HepG2 (cell line): ENCODE measurements at regions not wholly inside any gene's neighbourhood (a gene's known extent, or its start where the extent isn't known, plus 50 kb on each side); places are given as distances from the start of the nearest gene placed in this dataset.

Experiments used
- ATAC-seq: fragments of 200-7000 bp; cut with Tn5 transposase; 3 replicates; pipeline ENCODE4 v1.9.1; 2020; ENCODE audit warnings: mild to moderate bottlenecking, moderate library complexity
- BruUV-seq: library from RNA; stranded (reverse); fragments of 400-500 nt; replicated peaks from 2 replicates; lab custom pipeline; 2021; lab: Mats Ljungman, UMichigan
- CTCF ChIA-PET: fragments of 300-600 bp; formaldehyde crosslinking; extraction: SDS; loops from one replicate; lab custom pipeline; 2021; ENCODE audit warnings: low total read pairs, inconsistent platforms, low intra/inter-chr PET ratio; lab: Yijun Ruan, JAX
- POLR2A ChIA-PET: fragments of 350-600 bp; sonication (Branson Sonifier 250); formaldehyde crosslinking; loops from one replicate; lab custom pipeline; 2020; ENCODE audit warnings: antibody characterized with exemption, inconsistent platforms; lab: Yijun Ruan, JAX
- DNase-seq: peaks from one replicate; pipeline ENCODE4 v3.0.0-alpha.2; 2015; ENCODE audit warnings: low spot score
- FAIRE-seq: peaks from 3 replicates; lab custom pipeline; 2011; peaks lifted over from hg19 to GRCh38; lab: Jason Lieb, UNC
- H2AFZ ChIP-seq: one replicate; pipeline ENCODE4 v1.6.1; 2011; ENCODE audit warnings: low read length, inconsistent platforms
- H3K27ac ChIP-seq: fragments of 300-600 bp; 3 replicates; pipeline ENCODE4 v1.8.0; 2011; ENCODE audit warnings: mixed run types, mild to moderate bottlenecking, mixed read lengths, low read length, inconsistent platforms; ENCODE audit not compliant: insufficient read depth; ENCODE audit errors: extremely low read length
- H3K27me3 ChIP-seq, 2 experiments: fragments of 200-600 bp in 1 of 2; 2 replicates in 1 of 2; 3 replicates in 1 of 2; pipeline versions ENCODE4 v1.6.0 to v1.8.0; 2011; ENCODE audit warnings: low read length in 2 of 2, mild to moderate bottlenecking in 2 of 2, moderate library complexity in 2 of 2, inconsistent platforms in 1 of 2; ENCODE audit not compliant: insufficient read depth in 2 of 2, control insufficient read depth in 1 of 2
- H3K36me3 ChIP-seq, 2 experiments: fragments of 200-600 bp in 1 of 2; replicated peaks in 1 of 2; 2 replicates in 1 of 2; 3 replicates in 1 of 2; pipeline versions ENCODE4 v1.5.1 to v1.8.0; 2011; ENCODE audit warnings: low read length in 2 of 2, inconsistent platforms in 1 of 2; ENCODE audit not compliant: insufficient read depth in 2 of 2, control insufficient read depth in 1 of 2
- H3K4me1 ChIP-seq: 2 replicates; pipeline ENCODE4 v1.5.1; 2012; ENCODE audit warnings: low read length, inconsistent platforms; ENCODE audit not compliant: insufficient read depth
- H3K4me2 ChIP-seq: 2 replicates; pipeline ENCODE4 v1.6.0; 2011; ENCODE audit warnings: low read depth, low read length, inconsistent platforms
- H3K4me3 ChIP-seq, 3 experiments: fragments of 200-600 bp in 1 of 3; sonication (generic), shearing (Covaris generic) in 1 of 3; replicated peaks in 1 of 3; 2 replicates each; pipeline ENCODE4 v1.5.1; 2011 to 2016; ENCODE audit warnings: low read length in 3 of 3, inconsistent platforms in 2 of 3, low read depth in 2 of 3, mild to moderate bottlenecking in 2 of 3, control low read depth in 1 of 3, mixed read lengths in 1 of 3; ENCODE audit not compliant: insufficient read depth in 1 of 3
- H3K79me2 ChIP-seq: one replicate; pipeline ENCODE4 v1.6.1; 2011; ENCODE audit warnings: low read length, inconsistent platforms; ENCODE audit not compliant: insufficient read depth
- H3K9ac ChIP-seq: 2 replicates; pipeline ENCODE4 v1.6.0; 2011; ENCODE audit warnings: mild to moderate bottlenecking, low read depth, low read length, inconsistent platforms; ENCODE audit not compliant: insufficient read depth
- H3K9me3 ChIP-seq: 2 replicates; pipeline ENCODE4 v1.5.1; 2012; ENCODE audit warnings: mild to moderate bottlenecking, low read length
- H4K20me1 ChIP-seq: 2 replicates; pipeline ENCODE4 v1.6.0; 2011; ENCODE audit warnings: inconsistent platforms, mild to moderate bottlenecking, low read length, moderate library complexity; ENCODE audit not compliant: insufficient read depth
- FOXP1 ChIP-seq, 2 experiments: fragments of 450-650 bp in 1 of 2; IDR thresholded peaks; 2 replicates each; pipeline ENCODE4 v1.6.1; 2017 to 2018; ENCODE audit warnings: antibody characterized with exemption in 1 of 2
- MLXIP ChIP-seq: sonication (generic); formaldehyde crosslinking; IDR thresholded peaks from 2 replicates; pipeline ENCODE4 v1.9.0; 2021; ENCODE audit warnings: missing genetic modification reagents, borderline replicate concordance
- SMAD3 ChIP-seq: sonication (generic); formaldehyde crosslinking; IDR thresholded peaks from 2 replicates; pipeline ENCODE4 v1.4.0; 2020; ENCODE audit warnings: missing genetic modification reagents
- TGIF2 ChIP-seq: IDR thresholded peaks from 2 replicates; pipeline ENCODE4 v1.6.1; 2016; ENCODE audit warnings: control low read depth, missing compliant biosample characterization
- ZNF644 ChIP-seq: IDR thresholded peaks from 2 replicates; pipeline ENCODE4 v1.6.1; 2016; ENCODE audit warnings: low read depth
- WGBS: methylation state at CpG from one replicate; pipeline ENCODE4 v1.1.6; 2017; ENCODE audit warnings: low lambda C conversion rate; 5-methylcytosine and 5-hydroxymethylcytosine counted together
- in situ Hi-C: cut with HindIII; loops from 2 replicates; pipeline ENCODE4 v1.10.0; 2017; ENCODE audit warnings: low pct_unique_long_range_greater_than_20kb; ENCODE audit not compliant: extremely low pct_ligation_motif_present
- intact Hi-C: fragments of 100-400 bp; cut with micrococcal nuclease; formaldehyde crosslinking; loops from one replicate; pipeline ENCODE4 v1.10.0; 2022; ENCODE audit not compliant: unreplicated experiment
- TF ChIP-seq, protein P1 (sequence below), 2 experiments: sonication (generic) in 1 of 2; formaldehyde crosslinking in 1 of 2; IDR thresholded peaks; 2 replicates each; pipeline versions ENCODE4 v1.4.0 to v1.6.1; 2016 to 2020; ENCODE audit warnings: borderline replicate concordance in 1 of 2, low read depth in 1 of 2, mild to moderate bottlenecking in 1 of 2, missing genetic modification reagents in 1 of 2
- TF ChIP-seq, protein P2 (sequence below), 2 experiments: sonication (generic) in 1 of 2; formaldehyde crosslinking in 1 of 2; IDR thresholded peaks; 2 replicates each; pipeline versions ENCODE4 v1.6.1 to v1.9.0; 2014 to 2022; ENCODE audit warnings: antibody characterized with exemption in 1 of 2, borderline replicate concordance in 1 of 2, inconsistent platforms in 1 of 2, low read depth in 1 of 2, missing genetic modification reagents in 1 of 2

DNA sequence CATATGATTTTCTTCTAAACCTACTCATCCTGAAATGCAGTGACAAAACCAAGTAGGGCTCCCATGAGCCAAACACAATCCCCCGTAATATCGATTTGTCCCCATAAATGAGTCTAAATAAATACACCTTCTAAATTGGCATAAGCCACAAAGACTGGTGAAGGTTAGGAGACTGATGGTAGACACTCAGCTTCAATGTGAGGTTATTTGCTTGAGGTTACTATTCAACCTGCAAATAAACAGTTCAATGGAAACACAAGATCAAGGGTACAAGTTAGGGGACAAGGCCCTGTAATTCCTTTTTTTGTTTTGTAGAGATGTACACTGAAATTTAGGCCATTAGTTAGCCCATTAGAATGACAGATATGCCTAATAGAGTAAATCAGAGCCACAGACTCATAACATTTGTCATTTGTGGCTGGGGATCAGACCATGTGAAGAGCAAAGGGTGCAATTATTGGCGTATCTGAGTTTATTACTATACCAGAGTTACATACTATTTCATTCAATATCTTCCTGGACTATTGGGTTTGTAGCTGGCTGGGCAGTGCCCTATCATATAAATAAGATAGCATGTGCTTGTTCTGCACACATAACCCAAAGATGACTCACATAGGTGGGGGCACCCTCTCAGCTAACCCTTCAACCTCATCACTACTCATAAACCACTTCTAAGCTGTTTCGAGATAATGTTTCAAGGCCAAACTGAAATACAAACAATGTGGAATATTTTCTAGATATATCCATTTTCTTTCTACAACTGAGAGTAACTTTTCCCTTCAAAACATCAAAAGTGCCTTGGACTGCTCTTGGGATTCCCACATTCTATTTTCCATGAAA lies 695.3 kb downstream of the KCNA4 start:
- CTCF ChIA-PET: no interaction called here
- peak; percentile 96 for ATAC-seq
- WGBS: 9% methylated on average over 4 of the region's 4 CpGs
- no peak for TF ChIP-seq TGIF2 (CRISPR knock-in tag)
- TF ChIP-seq, protein P1, sequence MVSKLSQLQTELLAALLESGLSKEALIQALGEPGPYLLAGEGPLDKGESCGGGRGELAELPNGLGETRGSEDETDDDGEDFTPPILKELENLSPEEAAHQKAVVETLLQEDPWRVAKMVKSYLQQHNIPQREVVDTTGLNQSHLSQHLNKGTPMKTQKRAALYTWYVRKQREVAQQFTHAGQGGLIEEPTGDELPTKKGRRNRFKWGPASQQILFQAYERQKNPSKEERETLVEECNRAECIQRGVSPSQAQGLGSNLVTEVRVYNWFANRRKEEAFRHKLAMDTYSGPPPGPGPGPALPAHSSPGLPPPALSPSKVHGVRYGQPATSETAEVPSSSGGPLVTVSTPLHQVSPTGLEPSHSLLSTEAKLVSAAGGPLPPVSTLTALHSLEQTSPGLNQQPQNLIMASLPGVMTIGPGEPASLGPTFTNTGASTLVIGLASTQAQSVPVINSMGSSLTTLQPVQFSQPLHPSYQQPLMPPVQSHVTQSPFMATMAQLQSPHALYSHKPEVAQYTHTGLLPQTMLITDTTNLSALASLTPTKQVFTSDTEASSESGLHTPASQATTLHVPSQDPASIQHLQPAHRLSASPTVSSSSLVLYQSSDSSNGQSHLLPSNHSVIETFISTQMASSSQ (IDR thresholded peaks at IDR 0.05; ENCODE audit: low read depth): peak; percentile 78
- TF ChIP-seq, protein P1 (CRISPR knock-in tag; IDR thresholded peaks at IDR 0.05; ENCODE audit: borderline replicate concordance): no peak
- 0 out of 2 replicates have a peak, but pooled peaks have one; percentile 14 for TF ChIP-seq SMAD3 (CRISPR knock-in tag)
- TF ChIP-seq, protein P2, sequence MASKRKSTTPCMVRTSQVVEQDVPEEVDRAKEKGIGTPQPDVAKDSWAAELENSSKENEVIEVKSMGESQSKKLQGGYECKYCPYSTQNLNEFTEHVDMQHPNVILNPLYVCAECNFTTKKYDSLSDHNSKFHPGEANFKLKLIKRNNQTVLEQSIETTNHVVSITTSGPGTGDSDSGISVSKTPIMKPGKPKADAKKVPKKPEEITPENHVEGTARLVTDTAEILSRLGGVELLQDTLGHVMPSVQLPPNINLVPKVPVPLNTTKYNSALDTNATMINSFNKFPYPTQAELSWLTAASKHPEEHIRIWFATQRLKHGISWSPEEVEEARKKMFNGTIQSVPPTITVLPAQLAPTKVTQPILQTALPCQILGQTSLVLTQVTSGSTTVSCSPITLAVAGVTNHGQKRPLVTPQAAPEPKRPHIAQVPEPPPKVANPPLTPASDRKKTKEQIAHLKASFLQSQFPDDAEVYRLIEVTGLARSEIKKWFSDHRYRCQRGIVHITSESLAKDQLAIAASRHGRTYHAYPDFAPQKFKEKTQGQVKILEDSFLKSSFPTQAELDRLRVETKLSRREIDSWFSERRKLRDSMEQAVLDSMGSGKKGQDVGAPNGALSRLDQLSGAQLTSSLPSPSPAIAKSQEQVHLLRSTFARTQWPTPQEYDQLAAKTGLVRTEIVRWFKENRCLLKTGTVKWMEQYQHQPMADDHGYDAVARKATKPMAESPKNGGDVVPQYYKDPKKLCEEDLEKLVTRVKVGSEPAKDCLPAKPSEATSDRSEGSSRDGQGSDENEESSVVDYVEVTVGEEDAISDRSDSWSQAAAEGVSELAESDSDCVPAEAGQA (IDR thresholded peaks at IDR 0.05; ENCODE audit: low read depth): no peak
- TF ChIP-seq, protein P2 (CRISPR knock-in tag; IDR thresholded peaks at IDR 0.05; ENCODE audit: borderline replicate concordance): no peak
- no peak for TF ChIP-seq MLXIP
- 0 out of 2 replicates have a peak, but pooled peaks have one; percentile 16 for TF ChIP-seq FOXP1 (IDR thresholded peaks at IDR 0.05)
- TF ChIP-seq FOXP1 (CRISPR knock-in tag; IDR thresholded peaks at IDR 0.05): peak; percentile 83
- 0 out of 2 replicates have a peak, but pooled peaks have one; percentile 61 for TF ChIP-seq ZNF644 (CRISPR knock-in tag)

More for the DNA sequence above, 695.3 kb downstream of the KCNA4 start:
- POLR2A ChIA-PET: interaction anchor here (1.2 to 1.9 kb wide), 3 partner anchors 8 to 61 kb away, joined by 3 to 8 read pairs (median 4); no protein-coding TSS in a partner anchor
- FAIRE-seq: no peak
- intact Hi-C loops (no loop called here), in situ Hi-C loops (no loop called here)
- Histone ChIP-seq H3K4me2 (peak overlapping the region; percentile 18), H4K20me1 (no peaks in the 10 kb centered on the region), H3K27me3 (no peaks in the 10 kb centered on the region), H3K36me3 (no peaks in the 10 kb centered on the region), H2AFZ (no peak overlapping the region), H3K9me3 (no peaks in the 10 kb centered on the region), H3K4me3 (peak overlapping the region in 1 of 3 experiments; percentile 25; a peak in 2 of 6 replicates), H3K79me2 (no peaks in the 10 kb centered on the region), H3K4me1 (peaks cover 27% of the 10 kb centered on the region), H3K27ac (peak overlapping the region; percentile 3), H3K9ac (no peak overlapping the region)
- no TSS peak for BruUV-seq
- peak; percentile 75 for DNase-seq
